Adrenal gland (tissue), 5 donors: ENCODE measurements at regions not wholly inside any gene's neighbourhood (a gene's known extent, or its start where the extent isn't known, plus 50 kb on each side); places are given as distances from the start of the nearest gene placed in this dataset.

Experiments
- POLR2A ChIP-seq, 2 donors: fragments of 450-650 bp; IDR thresholded peaks; one replicate each; pipeline ENCODE4 v1.6.1; 2017; ENCODE audit warnings: antibody characterized with exemption in 2 of 2, mild to moderate bottlenecking in 2 of 2, moderate library complexity in 1 of 2
- TF ChIP-seq, protein P1 (sequence below), 6 experiments: fragments of 450-650 bp in 4 of 6; fragments of 200-600 bp in 2 of 6; sonication (generic) in 1 of 6; IDR thresholded peaks; 1 replicate in 5 of 6; 2 replicates in 1 of 6; pipeline versions ENCODE4 v1.5.1 to v1.8.0; 2016 to 2021; ENCODE audit warnings: antibody characterized with exemption in 6 of 6, mild to moderate bottlenecking in 2 of 6, moderate library complexity in 1 of 6
- donor health status: DM: no; HTN: no; CAD: no.

DNA sequence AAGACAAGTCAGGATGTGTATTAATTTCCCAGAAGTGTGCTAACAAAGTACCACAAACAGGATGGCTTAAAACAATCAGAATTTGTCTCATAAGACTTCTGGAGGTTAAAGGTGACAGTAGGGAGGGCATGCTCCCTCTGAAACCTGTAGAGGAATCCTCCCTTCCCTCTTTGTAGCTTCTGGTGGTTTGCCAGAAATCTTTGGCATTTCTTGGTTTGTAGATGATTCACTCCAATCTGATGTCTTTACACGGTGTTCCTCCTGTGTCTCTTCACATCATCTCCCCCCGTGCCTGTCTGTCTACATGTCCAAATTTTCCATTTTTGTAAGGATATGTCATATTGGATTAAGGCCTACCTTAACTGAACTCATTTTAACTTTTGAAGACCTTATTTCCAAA is 471.5 kb downstream of the ZNF608 start:
- TF ChIP-seq, protein P1, sequence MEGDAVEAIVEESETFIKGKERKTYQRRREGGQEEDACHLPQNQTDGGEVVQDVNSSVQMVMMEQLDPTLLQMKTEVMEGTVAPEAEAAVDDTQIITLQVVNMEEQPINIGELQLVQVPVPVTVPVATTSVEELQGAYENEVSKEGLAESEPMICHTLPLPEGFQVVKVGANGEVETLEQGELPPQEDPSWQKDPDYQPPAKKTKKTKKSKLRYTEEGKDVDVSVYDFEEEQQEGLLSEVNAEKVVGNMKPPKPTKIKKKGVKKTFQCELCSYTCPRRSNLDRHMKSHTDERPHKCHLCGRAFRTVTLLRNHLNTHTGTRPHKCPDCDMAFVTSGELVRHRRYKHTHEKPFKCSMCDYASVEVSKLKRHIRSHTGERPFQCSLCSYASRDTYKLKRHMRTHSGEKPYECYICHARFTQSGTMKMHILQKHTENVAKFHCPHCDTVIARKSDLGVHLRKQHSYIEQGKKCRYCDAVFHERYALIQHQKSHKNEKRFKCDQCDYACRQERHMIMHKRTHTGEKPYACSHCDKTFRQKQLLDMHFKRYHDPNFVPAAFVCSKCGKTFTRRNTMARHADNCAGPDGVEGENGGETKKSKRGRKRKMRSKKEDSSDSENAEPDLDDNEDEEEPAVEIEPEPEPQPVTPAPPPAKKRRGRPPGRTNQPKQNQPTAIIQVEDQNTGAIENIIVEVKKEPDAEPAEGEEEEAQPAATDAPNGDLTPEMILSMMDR (IDR thresholded peaks at IDR 0.05): no peak
- TF ChIP-seq POLR2A (IDR thresholded peaks at IDR 0.05): no peak
